Coronary artery (tissue), 2 donors: ENCODE measurements at regions not wholly inside any gene's neighbourhood (a gene's known extent, or its start where the extent isn't known, plus 50 kb on each side); places are given as distances from the start of the nearest gene placed in this dataset.
"Not testable (repeated sequence)": the region's sequence is repeated elsewhere in the genome, so short reads cannot be mapped to it uniquely, and the experiment has no call there.

Experiments used
- DNase-seq: peaks from one replicate; pipeline ENCODE4 v3.0.0-alpha.2; 2017; ENCODE audit warnings: low spot score
- H3K27ac ChIP-seq, 2 donors: fragments of 200-600 bp; sonication (generic); one replicate each; pipeline ENCODE4 v1.5.1; 2016 to 2019
- H3K4me3 ChIP-seq: fragments of 200-600 bp; sonication (generic); 2 replicates; pipeline ENCODE4 v1.5.1; 2016; ENCODE audit warnings: mild to moderate bottlenecking, moderate library complexity
- TF ChIP-seq, protein P1 (sequence below): fragments of 200-600 bp; sonication (generic); IDR thresholded peaks from one replicate; pipeline ENCODE4 v1.5.1; 2019; ENCODE audit warnings: antibody characterized with exemption

- H3K27ac ChIP-seq = no peak overlapping the region
- H3K4me3 ChIP-seq = no peak overlapping the region
- TF ChIP-seq, protein P1, sequence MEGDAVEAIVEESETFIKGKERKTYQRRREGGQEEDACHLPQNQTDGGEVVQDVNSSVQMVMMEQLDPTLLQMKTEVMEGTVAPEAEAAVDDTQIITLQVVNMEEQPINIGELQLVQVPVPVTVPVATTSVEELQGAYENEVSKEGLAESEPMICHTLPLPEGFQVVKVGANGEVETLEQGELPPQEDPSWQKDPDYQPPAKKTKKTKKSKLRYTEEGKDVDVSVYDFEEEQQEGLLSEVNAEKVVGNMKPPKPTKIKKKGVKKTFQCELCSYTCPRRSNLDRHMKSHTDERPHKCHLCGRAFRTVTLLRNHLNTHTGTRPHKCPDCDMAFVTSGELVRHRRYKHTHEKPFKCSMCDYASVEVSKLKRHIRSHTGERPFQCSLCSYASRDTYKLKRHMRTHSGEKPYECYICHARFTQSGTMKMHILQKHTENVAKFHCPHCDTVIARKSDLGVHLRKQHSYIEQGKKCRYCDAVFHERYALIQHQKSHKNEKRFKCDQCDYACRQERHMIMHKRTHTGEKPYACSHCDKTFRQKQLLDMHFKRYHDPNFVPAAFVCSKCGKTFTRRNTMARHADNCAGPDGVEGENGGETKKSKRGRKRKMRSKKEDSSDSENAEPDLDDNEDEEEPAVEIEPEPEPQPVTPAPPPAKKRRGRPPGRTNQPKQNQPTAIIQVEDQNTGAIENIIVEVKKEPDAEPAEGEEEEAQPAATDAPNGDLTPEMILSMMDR = no peak
- no peak for DNase-seq
Measured at GRCh38 chr4:114136069-114136468, 156.6 kb upstream of the ARSJ start.

DNA sequence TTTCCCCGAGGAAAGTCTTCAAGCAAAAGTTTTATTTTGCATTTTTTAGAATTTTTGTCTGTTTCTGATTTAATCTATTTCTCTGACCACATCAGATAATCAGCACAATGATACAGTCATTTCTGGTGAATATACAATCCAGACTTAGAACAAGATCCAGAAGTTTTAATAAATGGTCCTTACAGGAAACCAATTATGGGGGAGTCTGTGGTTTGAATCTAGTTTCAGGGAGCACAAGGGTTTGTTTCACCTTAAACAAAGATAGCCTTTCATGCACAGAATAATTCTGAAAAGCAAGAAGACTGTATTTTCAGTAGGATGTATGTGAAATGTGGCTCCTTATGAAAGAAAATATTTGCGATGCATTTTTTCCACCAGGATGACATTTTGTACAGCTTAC is 158.5 kb upstream of the ARSJ start:
- DNase-seq = no peak
- Histone ChIP-seq H3K4me3 (no peak overlapping the region), H3K27ac (no peak overlapping the region)
- TF ChIP-seq, protein P1 = no peak

GRCh38 chr4:114146947-114147618 is 167.6 kb upstream of the ARSJ start:
- H3K27ac ChIP-seq = no peak overlapping the region
- TF ChIP-seq, protein P1 = no peak
- H3K4me3 ChIP-seq = no peak overlapping the region
- no peak for DNase-seq

DNA sequence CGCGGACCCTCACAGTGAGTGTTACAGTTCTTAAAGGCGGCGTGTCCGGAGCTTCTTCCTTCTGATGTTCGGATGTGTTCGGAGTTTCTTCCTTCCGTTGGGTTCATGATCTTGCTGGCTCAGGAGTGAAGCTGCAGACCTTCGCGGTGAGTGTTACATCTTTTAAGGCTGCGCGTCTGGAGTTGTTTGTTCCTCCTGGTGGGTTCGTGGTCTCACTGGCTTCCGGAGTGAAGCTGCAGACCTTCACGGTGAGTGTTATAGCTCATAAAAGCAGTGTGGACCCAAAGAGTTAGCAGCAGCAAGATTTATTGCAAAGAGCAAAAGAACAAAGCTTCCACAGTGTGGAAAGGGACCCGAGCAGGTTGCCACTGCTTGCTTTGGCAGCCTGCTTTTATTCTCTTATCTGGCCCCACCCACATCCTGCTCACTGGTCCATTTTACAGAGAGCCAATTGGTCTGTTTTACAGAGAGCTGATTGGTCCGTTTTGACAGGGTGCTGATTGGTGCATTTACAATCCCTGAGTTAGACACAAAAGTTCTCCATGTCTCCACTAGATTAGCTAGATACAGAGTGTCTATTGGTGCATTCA is 168.3 kb upstream of the ARSJ start:
- H3K27ac ChIP-seq, DNase-seq: not testable (repeated sequence)

DNA sequence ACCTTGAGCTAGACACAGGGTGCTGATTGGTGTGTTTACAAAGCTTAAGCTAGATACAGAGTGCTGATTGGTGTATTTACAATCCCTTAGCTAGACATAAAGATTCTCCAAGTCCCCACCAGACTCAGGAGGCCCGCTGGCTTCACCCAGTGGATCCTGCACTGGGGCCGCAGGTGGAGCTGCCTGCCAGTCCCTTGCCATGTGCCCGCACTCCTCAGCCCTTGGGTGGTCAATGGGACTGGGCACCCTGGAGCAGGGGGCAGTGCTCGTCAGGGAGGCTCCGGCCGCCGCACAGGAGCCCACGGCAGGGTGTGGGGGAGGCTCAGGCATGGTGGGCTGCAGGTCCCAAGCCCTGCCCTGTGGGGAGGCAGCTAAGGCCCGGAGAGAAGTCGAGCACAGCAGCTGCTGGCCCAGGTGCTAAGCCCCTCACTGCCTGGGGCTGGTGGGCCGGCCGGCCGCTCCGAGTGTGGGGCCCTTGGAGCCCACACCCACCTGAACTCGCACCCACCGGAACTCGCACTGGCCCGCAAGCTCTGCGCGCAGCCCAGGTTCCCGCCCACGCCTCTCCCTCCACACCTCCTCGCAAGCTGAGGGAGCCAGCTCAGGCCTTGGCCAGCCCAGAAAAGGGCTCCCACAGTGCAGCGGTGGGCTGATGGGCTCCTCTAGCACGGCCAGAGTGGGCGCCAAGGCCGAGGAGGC is 169.1 kb upstream of the ARSJ start:
- not testable (repeated sequence) for H3K27ac ChIP-seq, DNase-seq, H3K4me3 ChIP-seq

More for the DNA sequence above, 168.3 kb upstream of the ARSJ start:
- H3K4me3 ChIP-seq = not testable (repeated sequence)

- H3K4me3 ChIP-seq = no peak overlapping the region
- no peak overlapping the region for H3K27ac ChIP-seq
- TF ChIP-seq, protein P1 = no peak
- no peak for DNase-seq
Measured at GRCh38 chr4:114156371-114156770, 176.9 kb upstream of the ARSJ start.

GRCh38 chr4:114161809-114162208 is 182.4 kb upstream of the ARSJ start:
- no peak for DNase-seq
- H3K27ac ChIP-seq = no peak overlapping the region
- TF ChIP-seq, protein P1 = no peak
- no peak overlapping the region for H3K4me3 ChIP-seq

DNA sequence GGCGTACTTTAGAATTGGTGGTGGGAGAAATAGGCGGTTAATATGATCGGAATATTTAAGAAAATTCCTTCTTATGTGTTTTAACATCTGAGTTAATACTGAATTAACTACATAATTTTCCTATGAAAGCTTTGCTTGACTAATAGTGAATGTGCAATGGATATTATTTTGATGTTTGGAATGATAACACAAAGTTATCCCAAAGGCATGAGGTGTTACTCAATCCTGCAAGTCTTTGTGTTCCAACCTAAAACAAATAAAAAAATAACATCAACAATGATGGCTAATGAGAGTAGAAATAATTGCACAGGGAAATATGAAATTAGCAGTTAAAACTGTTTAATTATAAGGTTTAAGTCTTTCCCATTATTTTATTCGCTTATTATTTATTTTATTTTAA is 183.6 kb upstream of the ARSJ start:
- TF ChIP-seq, protein P1 = no peak
- Histone ChIP-seq H3K4me3 (no peak overlapping the region), H3K27ac (no peak overlapping the region)
- no peak for DNase-seq
